ENCODE measurements at regions not wholly inside any gene's neighbourhood (a gene's known extent, or its start where the extent isn't known, plus 50 kb on each side); places are given as distances from the start of the nearest gene placed in this dataset.

DNA sequence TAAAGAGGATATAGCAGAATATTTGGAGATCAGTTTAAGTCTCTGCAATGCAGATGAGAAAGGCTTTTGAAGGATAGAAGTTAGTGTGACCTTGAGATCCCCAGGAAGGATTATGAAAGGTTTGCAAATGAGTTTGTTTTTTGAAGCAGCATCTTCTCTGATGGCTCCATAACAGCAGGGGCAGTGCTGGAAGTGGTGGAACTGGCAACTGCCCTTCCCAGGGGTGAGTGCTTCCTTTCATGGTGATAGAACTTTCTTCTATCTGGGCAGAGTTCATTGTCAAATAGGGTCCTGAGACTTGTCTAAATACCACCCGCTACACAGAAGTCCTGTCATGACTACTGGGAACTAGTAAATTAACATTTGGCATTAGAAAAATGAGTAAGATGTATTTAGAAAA, 314.2 kb upstream of the MCTP2 start:
- TF ChIP-seq, protein P1, sequence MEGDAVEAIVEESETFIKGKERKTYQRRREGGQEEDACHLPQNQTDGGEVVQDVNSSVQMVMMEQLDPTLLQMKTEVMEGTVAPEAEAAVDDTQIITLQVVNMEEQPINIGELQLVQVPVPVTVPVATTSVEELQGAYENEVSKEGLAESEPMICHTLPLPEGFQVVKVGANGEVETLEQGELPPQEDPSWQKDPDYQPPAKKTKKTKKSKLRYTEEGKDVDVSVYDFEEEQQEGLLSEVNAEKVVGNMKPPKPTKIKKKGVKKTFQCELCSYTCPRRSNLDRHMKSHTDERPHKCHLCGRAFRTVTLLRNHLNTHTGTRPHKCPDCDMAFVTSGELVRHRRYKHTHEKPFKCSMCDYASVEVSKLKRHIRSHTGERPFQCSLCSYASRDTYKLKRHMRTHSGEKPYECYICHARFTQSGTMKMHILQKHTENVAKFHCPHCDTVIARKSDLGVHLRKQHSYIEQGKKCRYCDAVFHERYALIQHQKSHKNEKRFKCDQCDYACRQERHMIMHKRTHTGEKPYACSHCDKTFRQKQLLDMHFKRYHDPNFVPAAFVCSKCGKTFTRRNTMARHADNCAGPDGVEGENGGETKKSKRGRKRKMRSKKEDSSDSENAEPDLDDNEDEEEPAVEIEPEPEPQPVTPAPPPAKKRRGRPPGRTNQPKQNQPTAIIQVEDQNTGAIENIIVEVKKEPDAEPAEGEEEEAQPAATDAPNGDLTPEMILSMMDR (IDR thresholded peaks at IDR 0.05): no peak
- no peak for TF ChIP-seq POLR2A (IDR thresholded peaks at IDR 0.05)

All from testis (tissue), 2 donors.